PC-9 (cell line): ENCODE measurements at regions not wholly inside any gene's neighbourhood (a gene's known extent, or its start where the extent isn't known, plus 50 kb on each side); places are given as distances from the start of the nearest gene placed in this dataset.

ENCODE experiments used
- BruUV-seq: library from RNA; stranded (reverse); fragments of 400-500 nt; replicated peaks from 2 replicates; lab custom pipeline; 2021; lab: Mats Ljungman, UMichigan
- CTCF ChIA-PET: fragments of 300-600 bp; sonication (Branson Sonifier 250); formaldehyde crosslinking; loops from one replicate; lab custom pipeline; 2022; ENCODE audit warnings: antibody characterized with exemption; lab: Charles Lee
- POLR2A ChIA-PET: fragments of 300-600 bp; sonication (Branson Sonifier 250); formaldehyde crosslinking; loops from one replicate; lab custom pipeline; 2022; ENCODE audit warnings: antibody characterized with exemption; ENCODE audit not compliant: unreplicated experiment; lab: Charles Lee
- DNase-seq, 2 experiments: peaks; one replicate each; pipeline versions ENCODE4 v3.0.0 to v3.0.0-alpha.2; 2015 to 2022; ENCODE audit warnings: mixed read lengths in 1 of 2
- H2AFZ ChIP-seq: fragments of 200-600 bp; sonication (generic); 2 replicates; pipeline ENCODE4 v1.8.1; 2017; ENCODE audit warnings: antibody characterized with exemption
- H3F3A ChIP-seq: fragments of 200-600 bp; sonication (generic); 2 replicates; pipeline ENCODE4 v1.8.1; 2017; ENCODE audit warnings: antibody characterized with exemption, mild to moderate bottlenecking, low read depth; ENCODE audit not compliant: insufficient read depth
- H3K27ac ChIP-seq: fragments of 200-600 bp; sonication (generic); 2 replicates; pipeline ENCODE4 v1.6.1; 2016; ENCODE audit warnings: mixed run types
- H3K27me3 ChIP-seq: fragments of 200-600 bp; sonication (generic); 2 replicates; pipeline ENCODE4 v1.6.1; 2016; ENCODE audit warnings: low read depth, mixed run types; ENCODE audit not compliant: insufficient read depth
- H3K36me3 ChIP-seq: fragments of 200-600 bp; sonication (generic); 2 replicates; pipeline ENCODE4 v1.6.1; 2016; ENCODE audit warnings: low read depth, mixed run types
- H3K4me1 ChIP-seq: fragments of 200-600 bp; sonication (generic); replicated peaks from 2 replicates; pipeline ENCODE4 v1.6.1; 2016; ENCODE audit warnings: mixed run types; ENCODE audit not compliant: insufficient read depth
- H3K4me2 ChIP-seq: fragments of 200-600 bp; sonication (generic); 2 replicates; pipeline ENCODE4 v1.6.1; 2017; ENCODE audit warnings: mixed run types
- H3K4me3 ChIP-seq: fragments of 200-600 bp; sonication (generic); 2 replicates; pipeline ENCODE4 v1.6.1; 2016; ENCODE audit warnings: mixed run types
- H3K79me2 ChIP-seq: fragments of 200-600 bp; sonication (generic); 2 replicates; pipeline ENCODE4 v1.6.1; 2017; ENCODE audit warnings: low read depth, mixed run types
- H3K9me2 ChIP-seq: fragments of 200-600 bp; sonication (generic); 2 replicates; pipeline ENCODE4 v1.8.1; 2017; ENCODE audit warnings: mild to moderate bottlenecking; ENCODE audit not compliant: insufficient read depth
- H3K9me3 ChIP-seq: fragments of 200-600 bp; sonication (generic); 2 replicates; pipeline ENCODE4 v1.8.1; 2016; ENCODE audit warnings: low read depth; ENCODE audit not compliant: insufficient read depth
- H4K20me1 ChIP-seq: fragments of 200-600 bp; sonication (generic); 2 replicates; pipeline ENCODE4 v1.8.1; 2017; ENCODE audit not compliant: insufficient read depth
- EZH2 ChIP-seq: fragments of 200-600 bp; sonication (generic); IDR thresholded peaks from 2 replicates; pipeline ENCODE4 v1.8.0; 2017; ENCODE audit warnings: antibody characterized with exemption, low read depth
- intact Hi-C: fragments of 100-400 bp; cut with micrococcal nuclease; formaldehyde crosslinking; loops from one replicate; pipeline ENCODE4 v1.10.0; 2022; ENCODE audit not compliant: unreplicated experiment
- TF ChIP-seq, protein P1 (sequence below): fragments of 200-600 bp; sonication (generic); conservative IDR thresholded peaks from 2 replicates; pipeline ENCODE4 v1.6.1; 2017; ENCODE audit warnings: mixed run types, antibody characterized with exemption, mild to moderate bottlenecking, moderate library complexity

DNA sequence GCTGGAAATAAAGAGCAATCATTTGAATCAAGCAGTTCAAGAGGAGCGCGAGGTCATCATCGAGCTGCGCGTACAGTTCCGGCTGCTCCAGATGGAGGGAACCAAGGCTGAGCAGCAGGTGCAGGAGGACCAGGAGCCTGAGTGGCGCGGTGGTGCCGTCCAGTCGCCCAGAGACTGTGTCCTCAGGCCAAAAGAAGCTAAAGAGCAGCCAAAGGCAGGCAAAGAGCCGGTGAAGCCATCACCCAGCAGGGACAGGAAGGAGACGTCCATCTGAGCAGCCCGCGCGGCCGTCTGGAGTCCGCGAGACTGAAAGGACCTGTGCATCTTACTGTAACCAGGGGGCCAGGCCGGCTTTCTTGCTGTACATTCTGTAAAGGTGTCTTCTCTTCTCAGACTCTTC lies 277.2 kb upstream of the TTC14 start:
- Histone ChIP-seq H3K4me2 (no peak overlapping the region), H4K20me1 (no peaks in the 10 kb centered on the region), H3K9me3 (no peaks in the 10 kb centered on the region), H3K27me3 (no peaks in the 10 kb centered on the region), H3F3A (no peaks in the 10 kb centered on the region), H2AFZ (no peak overlapping the region; the same call in 1 of the 2 replicates), H3K36me3 (no peaks in the 10 kb centered on the region), H3K9me2 (no peaks in the 10 kb centered on the region), H3K27ac (no peak overlapping the region), H3K4me3 (no peak overlapping the region), H3K79me2 (no peaks in the 10 kb centered on the region), H3K4me1 (no peaks in the 10 kb centered on the region)
- ChIA-PET CTCF (no interaction called here), POLR2A (no interaction called here)
- no TSS peak for BruUV-seq
- intact Hi-C loops = no loop called here
- no peak for TF ChIP-seq EZH2
- TF ChIP-seq, protein P1, sequence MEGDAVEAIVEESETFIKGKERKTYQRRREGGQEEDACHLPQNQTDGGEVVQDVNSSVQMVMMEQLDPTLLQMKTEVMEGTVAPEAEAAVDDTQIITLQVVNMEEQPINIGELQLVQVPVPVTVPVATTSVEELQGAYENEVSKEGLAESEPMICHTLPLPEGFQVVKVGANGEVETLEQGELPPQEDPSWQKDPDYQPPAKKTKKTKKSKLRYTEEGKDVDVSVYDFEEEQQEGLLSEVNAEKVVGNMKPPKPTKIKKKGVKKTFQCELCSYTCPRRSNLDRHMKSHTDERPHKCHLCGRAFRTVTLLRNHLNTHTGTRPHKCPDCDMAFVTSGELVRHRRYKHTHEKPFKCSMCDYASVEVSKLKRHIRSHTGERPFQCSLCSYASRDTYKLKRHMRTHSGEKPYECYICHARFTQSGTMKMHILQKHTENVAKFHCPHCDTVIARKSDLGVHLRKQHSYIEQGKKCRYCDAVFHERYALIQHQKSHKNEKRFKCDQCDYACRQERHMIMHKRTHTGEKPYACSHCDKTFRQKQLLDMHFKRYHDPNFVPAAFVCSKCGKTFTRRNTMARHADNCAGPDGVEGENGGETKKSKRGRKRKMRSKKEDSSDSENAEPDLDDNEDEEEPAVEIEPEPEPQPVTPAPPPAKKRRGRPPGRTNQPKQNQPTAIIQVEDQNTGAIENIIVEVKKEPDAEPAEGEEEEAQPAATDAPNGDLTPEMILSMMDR = no peak
- no peak for DNase-seq

DNA sequence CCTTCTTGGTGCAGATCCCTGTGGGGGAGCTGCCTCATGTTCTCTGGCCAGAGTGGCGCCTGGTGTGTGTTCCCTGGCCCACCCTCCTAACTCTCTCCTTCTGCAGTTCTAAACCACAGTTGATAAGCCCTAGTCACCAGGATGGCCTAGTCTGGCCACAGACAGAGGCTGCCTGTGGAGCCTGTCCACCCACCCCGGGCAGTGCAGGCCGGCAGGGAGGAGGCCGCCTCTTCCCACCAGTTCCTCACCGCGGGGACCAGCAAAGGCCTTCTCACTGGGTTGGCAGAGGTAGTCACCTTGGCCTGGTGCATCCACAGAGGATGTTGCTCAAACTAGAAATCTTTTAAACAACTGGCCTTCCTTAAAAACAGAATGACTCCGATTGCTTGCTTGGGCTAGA lies 276.4 kb upstream of the TTC14 start:
- no peaks in the 10 kb centered on the region for H4K20me1 ChIP-seq
- H3K27me3 ChIP-seq = no peaks in the 10 kb centered on the region
- no peak overlapping the region for H2AFZ ChIP-seq
- ChIA-PET POLR2A (no interaction called here), CTCF (no interaction called here)
- no peak overlapping the region for H3K27ac ChIP-seq
- no peak overlapping the region for H3K4me3 ChIP-seq
- no peaks in the 10 kb centered on the region for H3K4me1 ChIP-seq
- no peak for DNase-seq
- TF ChIP-seq EZH2 = no peak
- TF ChIP-seq, protein P1 = no peak
- H3K4me2 ChIP-seq = no peak overlapping the region
- no peaks in the 10 kb centered on the region for H3K36me3 ChIP-seq
- no peaks in the 10 kb centered on the region for H3K79me2 ChIP-seq
- intact Hi-C loops = no loop called here
- no TSS peak for BruUV-seq
- no peaks in the 10 kb centered on the region for H3K9me3 ChIP-seq
- H3F3A ChIP-seq = no peaks in the 10 kb centered on the region
- H3K9me2 ChIP-seq = no peaks in the 10 kb centered on the region

DNA sequence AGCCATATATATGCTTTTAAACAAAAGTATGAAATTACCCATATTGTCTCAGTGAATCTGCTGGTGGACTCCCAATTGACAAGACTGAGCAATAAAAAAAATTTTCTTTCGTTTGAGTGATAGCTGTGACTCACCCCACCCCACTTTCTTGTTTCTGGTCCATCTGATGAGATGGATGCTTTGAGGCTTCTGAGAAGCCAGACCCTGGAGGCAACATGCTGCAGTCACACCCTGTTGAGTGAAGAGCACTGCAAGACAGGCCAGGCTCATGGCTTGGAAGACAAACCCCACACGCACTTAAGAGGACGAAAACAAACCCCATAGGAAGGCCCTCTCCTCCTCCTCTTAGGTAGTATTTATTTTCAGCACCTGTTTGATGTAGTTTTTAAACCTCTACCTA lies 276.0 kb upstream of the TTC14 start:
- H3K79me2 ChIP-seq = no peaks in the 10 kb centered on the region
- H3K27me3 ChIP-seq = no peaks in the 10 kb centered on the region
- no peaks in the 10 kb centered on the region for H3K9me3 ChIP-seq
- H3F3A ChIP-seq = no peaks in the 10 kb centered on the region
- H3K4me1 ChIP-seq = no peaks in the 10 kb centered on the region
- BruUV-seq = no TSS peak
- ChIA-PET POLR2A (no interaction called here), CTCF (no interaction called here)
- H3K27ac ChIP-seq = no peak overlapping the region
- no peak for DNase-seq
- no peaks in the 10 kb centered on the region for H4K20me1 ChIP-seq
- H3K36me3 ChIP-seq = no peaks in the 10 kb centered on the region
- no peaks in the 10 kb centered on the region for H3K9me2 ChIP-seq
- H3K4me2 ChIP-seq = no peak overlapping the region
- H2AFZ ChIP-seq = no peak overlapping the region
- intact Hi-C loops = no loop called here
- H3K4me3 ChIP-seq = no peak overlapping the region
- TF ChIP-seq, protein P1 = no peak
- no peak for TF ChIP-seq EZH2
